ENCODE measurements at regions not wholly inside any gene's neighbourhood (a gene's known extent, or its start where the extent isn't known, plus 50 kb on each side); places are given as distances from the start of the nearest gene placed in this dataset.

- no peak overlapping the region for H3K9ac ChIP-seq (ENCODE audit: low read depth, low read length, poor library complexity, severe bottlenecking)
- H3K4me1 ChIP-seq (ENCODE audit: insufficient read depth, low read length, poor library complexity, severe bottlenecking), result no peaks in the 10 kb centered on the region
- no peaks in the 10 kb centered on the region for H3K36me3 ChIP-seq (ENCODE audit: insufficient read depth, low read length)
- H3K9me3 ChIP-seq (ENCODE audit: insufficient read depth, low read depth, low read length), result no peaks in the 10 kb centered on the region
- no peaks in the 10 kb centered on the region for H3K79me2 ChIP-seq (ENCODE audit: insufficient read depth, low read length)
- H3F3A ChIP-seq (ENCODE audit: low read depth), result no peaks in the 10 kb centered on the region
- TF ChIP-seq EZH2phosphoT487 (IDR thresholded peaks at IDR 0.05; ENCODE audit: borderline replicate concordance), result no peak
- no peak for TF ChIP-seq CTCF (conservative IDR thresholded peaks at IDR 0.05; ENCODE audit: low read length)
- H3K9me2 ChIP-seq (replicated peaks; ENCODE audit: low read depth, low read length), result no peaks in the 10 kb centered on the region
- no peak overlapping the region for H3K4me3 ChIP-seq (ENCODE audit: low read length, poor library complexity, severe bottlenecking)
- no peaks in the 10 kb centered on the region for H4K20me1 ChIP-seq (ENCODE audit: insufficient read depth, low read length, poor library complexity, severe bottlenecking)
- H2AFZ ChIP-seq (ENCODE audit: low read length), result no peak overlapping the region
- no peaks in the 10 kb centered on the region for H3K27me3 ChIP-seq (ENCODE audit: insufficient read depth, low read length, poor library complexity, severe bottlenecking)
- no peak overlapping the region for H3K4me2 ChIP-seq (ENCODE audit: low read depth, low read length, poor library complexity, severe bottlenecking)
Observed at GRCh38 chrX:14209034-14209433, 179.3 kb upstream of the GEMIN8 start.

GRCh38 chrX:14194711-14195110, 165.0 kb upstream of the GEMIN8 start:
- Histone ChIP-seq H3F3A (ENCODE audit: low read depth) (no peaks in the 10 kb centered on the region), H3K9me3 (ENCODE audit: insufficient read depth, low read depth, low read length) (no peaks in the 10 kb centered on the region), H3K4me2 (ENCODE audit: low read depth, low read length, poor library complexity, severe bottlenecking) (no peak overlapping the region), H3K79me2 (ENCODE audit: insufficient read depth, low read length) (no peaks in the 10 kb centered on the region), H3K27me3 (ENCODE audit: insufficient read depth, low read length, poor library complexity, severe bottlenecking) (no peaks in the 10 kb centered on the region), H2AFZ (ENCODE audit: low read length) (no peak overlapping the region), H4K20me1 (ENCODE audit: insufficient read depth, low read length, poor library complexity, severe bottlenecking) (no peaks in the 10 kb centered on the region), H3K9ac (ENCODE audit: low read depth, low read length, poor library complexity, severe bottlenecking) (no peak overlapping the region), H3K9me2 (replicated peaks; ENCODE audit: low read depth, low read length) (no peaks in the 10 kb centered on the region), H3K4me3 (ENCODE audit: low read length, poor library complexity, severe bottlenecking) (no peak overlapping the region), H3K36me3 (ENCODE audit: insufficient read depth, low read length) (no peaks in the 10 kb centered on the region), H3K4me1 (ENCODE audit: insufficient read depth, low read length, poor library complexity, severe bottlenecking) (no peaks in the 10 kb centered on the region)
- TF ChIP-seq CTCF (conservative IDR thresholded peaks at IDR 0.05; ENCODE audit: low read length) (no peak), EZH2phosphoT487 (IDR thresholded peaks at IDR 0.05; ENCODE audit: borderline replicate concordance) (no peak)

- H3K27me3 ChIP-seq (ENCODE audit: insufficient read depth, low read length, poor library complexity, severe bottlenecking), result no peaks in the 10 kb centered on the region
- no peak overlapping the region for H3K9ac ChIP-seq (ENCODE audit: low read depth, low read length, poor library complexity, severe bottlenecking)
- no peaks in the 10 kb centered on the region for H3K4me1 ChIP-seq (ENCODE audit: insufficient read depth, low read length, poor library complexity, severe bottlenecking)
- no peak overlapping the region for H2AFZ ChIP-seq (ENCODE audit: low read length)
- H3K36me3 ChIP-seq (ENCODE audit: insufficient read depth, low read length), result no peaks in the 10 kb centered on the region
- H3F3A ChIP-seq (ENCODE audit: low read depth), result no peaks in the 10 kb centered on the region
- no peaks in the 10 kb centered on the region for H3K9me2 ChIP-seq (replicated peaks; ENCODE audit: low read depth, low read length)
- TF ChIP-seq CTCF (conservative IDR thresholded peaks at IDR 0.05; ENCODE audit: low read length) (no peak), EZH2phosphoT487 (IDR thresholded peaks at IDR 0.05; ENCODE audit: borderline replicate concordance) (no peak)
- H3K9me3 ChIP-seq (ENCODE audit: insufficient read depth, low read depth, low read length), result no peaks in the 10 kb centered on the region
- no peaks in the 10 kb centered on the region for H3K79me2 ChIP-seq (ENCODE audit: insufficient read depth, low read length)
- H4K20me1 ChIP-seq (ENCODE audit: insufficient read depth, low read length, poor library complexity, severe bottlenecking), result no peaks in the 10 kb centered on the region
- no peak overlapping the region for H3K4me2 ChIP-seq (ENCODE audit: low read depth, low read length, poor library complexity, severe bottlenecking)
- H3K4me3 ChIP-seq (ENCODE audit: low read length, poor library complexity, severe bottlenecking), result no peak overlapping the region
Observed at GRCh38 chrX:14193547-14193946, 163.9 kb upstream of the GEMIN8 start.

All from Loucy (cell line).